Progenitor cell of endocrine pancreas (in vitro differentiated cells): ENCODE measurements at regions not wholly inside any gene's neighbourhood (a gene's known extent, or its start where the extent isn't known, plus 50 kb on each side); places are given as distances from the start of the nearest gene placed in this dataset.
"Not testable (repeated sequence)": the region's sequence is repeated elsewhere in the genome, so short reads cannot be mapped to it uniquely, and the experiment has no call there.

Experiments used
- DNase-seq: peaks from one replicate; pipeline ENCODE4 v3.0.0; 2021; ENCODE audit warnings: low spot score; ENCODE audit not compliant: unreplicated experiment
- H3K27ac Mint-ChIP-seq: 2 replicates; pipeline ENCODE4 v1.8.0; 2021; ENCODE audit warnings: mild to moderate bottlenecking, moderate library complexity, mixed read lengths
- H3K27me3 Mint-ChIP-seq: 2 replicates; pipeline ENCODE4 v1.8.0; 2021; ENCODE audit warnings: mixed read lengths
- H3K36me3 Mint-ChIP-seq: 2 replicates; pipeline ENCODE4 v1.8.0; 2022; ENCODE audit warnings: mixed read lengths; ENCODE audit not compliant: insufficient read depth
- H3K4me1 Mint-ChIP-seq: 2 replicates; pipeline ENCODE4 v1.8.0; 2021; ENCODE audit warnings: low read depth, mixed read lengths
- H3K4me3 Mint-ChIP-seq: 2 replicates; pipeline ENCODE4 v1.8.0; 2021; ENCODE audit warnings: low read depth, mild to moderate bottlenecking, moderate library complexity, mixed read lengths
- H3K9me3 Mint-ChIP-seq: 2 replicates; pipeline ENCODE4 v1.8.0; 2021; ENCODE audit warnings: low read depth, mixed read lengths
- TF ChIP-seq, protein P1 (sequence below): fragments of 200-600 bp; sonication (generic); IDR thresholded peaks from one replicate; pipeline ENCODE4 v1.5.0; 2021; ENCODE audit warnings: antibody characterized with exemption, mild to moderate bottlenecking; ENCODE audit not compliant: unreplicated experiment

DNA sequence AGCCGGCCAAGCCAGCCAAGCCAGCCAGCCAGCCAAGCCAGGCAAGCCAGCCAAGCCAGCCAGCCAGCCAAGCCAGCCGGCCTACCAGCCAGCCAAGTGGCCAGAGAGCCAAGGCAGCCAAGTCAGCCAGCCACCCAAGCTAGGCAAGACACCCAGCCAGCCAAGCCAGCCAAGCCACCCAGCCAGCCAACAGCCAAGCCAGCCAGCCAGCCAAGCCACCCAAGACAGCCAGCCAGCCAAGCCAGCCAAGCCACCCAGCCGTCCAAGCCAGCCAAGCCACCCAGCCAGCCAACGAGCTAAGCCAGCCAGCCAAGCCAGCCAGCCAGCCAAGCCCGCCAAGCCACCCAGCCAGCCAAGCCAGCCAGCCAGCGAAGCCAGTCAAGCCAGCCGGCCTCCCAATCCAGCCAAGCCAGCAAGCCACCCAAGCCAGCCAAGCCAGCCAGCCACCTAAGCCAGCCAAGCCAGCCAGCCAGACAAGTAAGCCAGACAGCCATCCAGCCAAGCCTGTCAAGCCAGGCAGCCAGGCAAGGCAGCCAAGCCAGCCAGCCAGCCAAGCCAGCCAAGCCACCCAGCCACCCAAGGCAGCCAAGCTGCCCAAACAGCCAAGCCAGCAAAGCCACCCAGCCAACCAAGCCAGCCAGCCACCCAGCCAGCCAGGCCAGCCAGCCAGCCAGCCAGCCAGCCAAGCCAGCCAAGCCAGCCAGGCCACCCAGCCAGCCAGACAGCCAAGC lies 200.5 kb downstream of the GOLGA6L6 start:
- peaks cover 9% of the 10 kb centered on the region for H3K9me3 Mint-ChIP-seq
- TF ChIP-seq, protein P1, sequence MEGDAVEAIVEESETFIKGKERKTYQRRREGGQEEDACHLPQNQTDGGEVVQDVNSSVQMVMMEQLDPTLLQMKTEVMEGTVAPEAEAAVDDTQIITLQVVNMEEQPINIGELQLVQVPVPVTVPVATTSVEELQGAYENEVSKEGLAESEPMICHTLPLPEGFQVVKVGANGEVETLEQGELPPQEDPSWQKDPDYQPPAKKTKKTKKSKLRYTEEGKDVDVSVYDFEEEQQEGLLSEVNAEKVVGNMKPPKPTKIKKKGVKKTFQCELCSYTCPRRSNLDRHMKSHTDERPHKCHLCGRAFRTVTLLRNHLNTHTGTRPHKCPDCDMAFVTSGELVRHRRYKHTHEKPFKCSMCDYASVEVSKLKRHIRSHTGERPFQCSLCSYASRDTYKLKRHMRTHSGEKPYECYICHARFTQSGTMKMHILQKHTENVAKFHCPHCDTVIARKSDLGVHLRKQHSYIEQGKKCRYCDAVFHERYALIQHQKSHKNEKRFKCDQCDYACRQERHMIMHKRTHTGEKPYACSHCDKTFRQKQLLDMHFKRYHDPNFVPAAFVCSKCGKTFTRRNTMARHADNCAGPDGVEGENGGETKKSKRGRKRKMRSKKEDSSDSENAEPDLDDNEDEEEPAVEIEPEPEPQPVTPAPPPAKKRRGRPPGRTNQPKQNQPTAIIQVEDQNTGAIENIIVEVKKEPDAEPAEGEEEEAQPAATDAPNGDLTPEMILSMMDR: no peak
- DNase-seq: peak; percentile 87
- H3K4me3 Mint-ChIP-seq: no peak overlapping the region
- no peaks in the 10 kb centered on the region for H3K27me3 Mint-ChIP-seq
- peaks cover 4% of the 10 kb centered on the region for H3K36me3 Mint-ChIP-seq
- H3K4me1 Mint-ChIP-seq: no peaks in the 10 kb centered on the region
- no peak overlapping the region for H3K27ac Mint-ChIP-seq

DNA sequence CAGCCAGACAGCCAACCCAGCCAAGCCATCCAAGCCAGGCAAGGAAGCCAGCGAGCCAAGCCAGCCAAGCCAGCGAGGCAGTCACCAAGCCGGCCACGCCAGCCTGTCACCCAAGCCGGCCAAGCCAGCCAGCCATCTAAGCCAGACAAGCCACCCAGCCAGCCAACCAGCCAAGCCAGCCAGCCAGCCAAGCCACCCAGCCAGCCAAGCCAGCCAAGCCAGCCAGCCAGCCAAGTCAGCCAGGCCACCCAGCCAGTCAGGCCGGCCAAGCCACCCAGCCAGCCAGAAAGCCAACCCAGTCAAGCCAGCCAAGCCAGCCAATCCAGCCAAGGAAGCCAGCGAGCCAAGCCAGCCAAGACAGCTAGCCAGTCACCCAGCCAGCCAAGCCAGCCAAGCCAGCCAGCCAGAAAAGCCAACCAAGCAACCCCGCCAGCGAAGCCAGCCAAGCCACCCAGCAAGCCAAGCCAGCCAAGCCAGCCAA lies 201.2 kb downstream of the GOLGA6L6 start:
- Mint-ChIP-seq H3K4me1 (no peaks in the 10 kb centered on the region), H3K36me3 (peaks cover 5% of the 10 kb centered on the region), H3K4me3 (no peak overlapping the region), H3K27ac (no peak overlapping the region), H3K9me3 (peaks cover 14% of the 10 kb centered on the region), H3K27me3 (no peaks in the 10 kb centered on the region)
- peak; percentile 84 for DNase-seq
- TF ChIP-seq, protein P1: no peak

DNA sequence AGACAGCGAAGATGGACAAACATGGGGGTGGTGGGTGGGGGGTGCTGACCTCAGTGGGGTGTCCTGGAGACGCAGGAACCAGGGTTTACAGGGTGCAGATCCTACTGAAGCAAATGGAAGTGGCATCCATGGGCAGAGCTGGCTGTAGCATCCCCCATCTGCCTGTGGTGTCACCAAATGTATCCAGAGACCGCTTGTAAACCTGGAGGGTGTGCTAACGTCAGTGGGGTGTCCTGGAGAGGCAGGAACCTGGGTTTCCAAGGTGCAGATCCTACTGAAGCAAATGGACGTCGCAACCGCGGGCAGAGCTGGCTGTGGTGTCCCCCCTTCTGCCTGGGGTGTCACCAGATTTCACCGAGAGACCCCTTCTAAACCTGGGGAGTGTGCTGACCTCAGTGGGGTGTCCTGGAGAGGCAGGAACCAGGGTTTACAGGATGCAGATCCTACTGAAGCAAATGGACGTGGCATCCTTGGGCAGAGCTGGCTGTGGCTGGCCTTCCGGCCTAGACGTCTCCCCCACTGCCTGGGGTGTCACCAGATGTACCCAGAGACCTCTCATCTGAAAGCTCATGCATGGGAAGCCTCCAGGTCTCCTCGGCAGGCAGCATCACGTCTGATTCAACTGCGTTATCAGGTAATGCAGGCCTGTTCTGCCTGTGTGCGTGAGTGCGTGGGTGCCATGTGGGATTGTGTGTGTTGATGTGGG lies 202.4 kb downstream of the GOLGA6L6 start:
- not testable (repeated sequence) for H3K4me3 Mint-ChIP-seq, H3K36me3 Mint-ChIP-seq, H3K4me1 Mint-ChIP-seq, DNase-seq, H3K27ac Mint-ChIP-seq, H3K27me3 Mint-ChIP-seq
- peaks cover 16% of the 10 kb centered on the region for H3K9me3 Mint-ChIP-seq

DNA sequence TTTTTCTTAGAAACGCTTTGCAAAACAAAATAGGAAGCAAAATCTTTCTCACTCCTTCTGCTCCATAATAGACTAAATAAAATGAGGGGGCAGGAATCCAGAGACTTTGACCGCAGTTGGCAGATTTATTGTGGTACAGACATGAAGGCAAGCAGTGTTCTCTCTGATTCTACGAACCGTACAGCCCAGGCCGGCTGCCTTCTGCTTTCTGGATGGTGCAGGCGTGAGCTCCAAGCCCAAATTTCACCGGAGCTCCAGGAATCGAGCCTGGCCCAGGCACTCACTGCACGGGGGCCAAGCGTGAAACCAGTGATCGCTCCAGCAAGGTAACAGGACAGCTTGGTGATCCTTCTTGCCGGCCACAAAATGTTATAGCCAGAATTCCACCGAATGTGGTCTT lies 202.9 kb downstream of the GOLGA6L6 start:
- not testable (repeated sequence) for DNase-seq, H3K27ac Mint-ChIP-seq, H3K27me3 Mint-ChIP-seq, H3K4me3 Mint-ChIP-seq, H3K4me1 Mint-ChIP-seq, H3K36me3 Mint-ChIP-seq
- H3K9me3 Mint-ChIP-seq: peaks cover 16% of the 10 kb centered on the region

DNA sequence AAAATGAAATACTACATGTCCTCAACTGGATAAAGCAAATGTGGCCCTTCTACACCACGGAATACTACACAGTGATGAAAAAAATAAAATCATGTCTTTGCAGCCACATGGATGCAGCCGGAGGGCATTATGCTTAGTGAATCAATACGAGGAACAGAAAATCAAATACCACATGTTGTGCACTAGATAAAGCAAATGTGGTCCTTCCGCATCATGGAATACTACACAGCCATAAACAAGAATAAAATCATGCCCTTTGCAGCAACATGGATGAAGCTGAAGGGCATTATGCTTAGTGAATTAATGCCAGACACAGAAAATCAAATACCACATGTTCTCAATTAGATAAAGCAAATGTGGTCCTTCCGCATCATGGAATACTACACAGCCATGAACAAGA lies 204.4 kb downstream of the GOLGA6L6 start:
- not testable (repeated sequence) for DNase-seq, H3K27me3 Mint-ChIP-seq, H3K4me1 Mint-ChIP-seq, H3K4me3 Mint-ChIP-seq, H3K36me3 Mint-ChIP-seq, H3K27ac Mint-ChIP-seq
- H3K9me3 Mint-ChIP-seq: peaks cover 20% of the 10 kb centered on the region

DNA sequence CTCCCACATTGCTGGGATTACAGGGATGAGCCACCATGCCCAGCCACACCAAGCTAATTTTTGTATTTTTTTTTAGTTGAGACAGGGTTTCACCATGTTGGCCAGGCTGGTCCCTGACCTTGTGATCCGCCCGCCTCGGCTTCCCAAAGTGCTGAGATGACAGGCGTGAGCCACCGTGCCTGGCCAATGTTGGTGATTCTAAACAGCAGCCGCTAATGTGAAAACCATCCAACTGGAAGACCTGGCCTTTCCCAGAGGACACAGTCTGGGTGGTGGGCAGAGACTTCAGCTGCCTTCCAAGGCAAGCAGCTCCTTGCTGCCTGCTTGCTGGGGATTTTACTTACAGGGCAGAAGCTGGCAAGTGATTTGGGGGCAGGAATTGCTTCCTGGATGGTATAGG lies 207.1 kb downstream of the GOLGA6L6 start:
- H3K9me3 Mint-ChIP-seq: peaks cover 20% of the 10 kb centered on the region
- H3K27ac Mint-ChIP-seq, H3K4me3 Mint-ChIP-seq, H3K4me1 Mint-ChIP-seq, DNase-seq, H3K27me3 Mint-ChIP-seq, H3K36me3 Mint-ChIP-seq: not testable (repeated sequence)

DNA sequence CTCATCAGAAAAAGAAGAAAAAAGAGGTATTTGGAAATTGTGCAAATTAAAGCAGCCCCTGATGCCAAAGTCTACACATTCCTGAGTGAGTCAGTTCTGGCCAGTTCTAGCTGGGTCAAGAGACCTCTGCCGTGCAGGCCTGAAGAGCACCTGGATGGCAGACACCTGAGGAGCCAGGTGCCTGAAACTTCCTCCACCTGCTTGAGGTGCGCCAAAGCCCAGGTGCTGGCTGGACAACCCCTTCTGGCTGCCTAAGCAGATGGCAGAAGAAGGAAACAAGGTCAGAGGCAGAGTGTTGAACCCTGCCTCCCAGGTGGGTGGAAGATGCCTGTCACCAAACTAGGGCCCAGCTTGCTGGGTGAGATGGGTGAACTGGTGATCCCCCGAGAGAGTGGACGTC lies 215.8 kb downstream of the GOLGA6L6 start:
- H3K9me3 Mint-ChIP-seq: peaks cover 15% of the 10 kb centered on the region
- H3K4me1 Mint-ChIP-seq, H3K27ac Mint-ChIP-seq, H3K36me3 Mint-ChIP-seq, DNase-seq, H3K4me3 Mint-ChIP-seq, H3K27me3 Mint-ChIP-seq: not testable (repeated sequence)

DNA sequence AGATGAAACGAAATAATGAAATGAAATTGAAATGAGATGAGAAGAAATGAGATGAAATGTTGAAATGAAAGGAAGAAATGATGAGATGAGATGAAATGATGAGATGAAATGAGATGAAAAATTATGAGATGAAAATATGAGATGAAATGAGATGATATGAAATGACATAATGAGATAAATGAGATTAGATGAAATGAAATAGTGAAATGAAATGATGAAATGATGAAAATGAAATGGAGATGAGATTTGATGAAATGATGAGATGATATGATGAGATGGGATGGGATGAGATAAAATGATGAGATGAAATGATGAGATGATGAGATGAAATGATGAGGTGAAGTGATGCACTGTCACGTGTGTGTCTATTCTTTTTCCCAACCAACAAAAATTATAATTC lies 224.5 kb downstream of the GOLGA6L6 start:
- not testable (repeated sequence) for H3K27ac Mint-ChIP-seq, H3K4me1 Mint-ChIP-seq, H3K4me3 Mint-ChIP-seq, DNase-seq, H3K36me3 Mint-ChIP-seq, H3K27me3 Mint-ChIP-seq
- peaks cover 20% of the 10 kb centered on the region for H3K9me3 Mint-ChIP-seq

DNA sequence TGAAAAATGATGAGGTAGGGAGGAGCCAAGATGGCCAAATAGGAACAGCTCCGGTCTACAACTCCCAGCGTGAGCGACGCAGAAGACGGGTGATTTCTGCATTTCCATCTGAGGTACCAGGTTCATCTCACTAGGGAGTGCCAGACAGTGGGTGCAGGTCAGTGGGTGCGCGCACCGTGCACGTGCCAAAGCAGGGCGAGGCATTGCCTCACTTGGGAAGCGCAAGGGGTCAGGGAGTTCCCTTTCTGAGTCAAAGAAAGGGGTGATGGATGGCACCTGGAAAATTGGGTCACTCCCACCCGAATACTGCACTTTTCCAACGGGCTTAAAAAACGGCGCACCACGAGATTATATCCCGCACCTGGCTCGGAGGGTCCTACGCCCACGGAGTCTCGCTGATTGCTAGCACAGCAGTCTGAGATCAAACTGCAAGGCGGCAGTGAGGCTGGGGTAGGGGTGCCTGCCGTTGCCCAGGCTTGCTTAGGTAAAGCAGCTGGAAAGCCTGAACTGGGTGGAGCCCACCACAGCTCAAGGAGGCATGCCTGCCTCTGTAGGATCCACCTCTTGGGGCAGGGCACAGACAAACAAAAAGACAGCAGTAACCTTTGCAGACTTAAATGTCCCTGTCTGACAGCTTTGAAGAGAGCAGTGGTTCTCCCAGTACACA lies 230.5 kb downstream of the GOLGA6L6 start:
- not testable (repeated sequence) for H3K9me3 Mint-ChIP-seq

More for the DNA sequence above, 230.5 kb downstream of the GOLGA6L6 start:
- not testable (repeated sequence) for H3K36me3 Mint-ChIP-seq, H3K27me3 Mint-ChIP-seq, H3K27ac Mint-ChIP-seq, H3K4me1 Mint-ChIP-seq, DNase-seq, H3K4me3 Mint-ChIP-seq
